Bronchial epithelial cell (primary cell): ENCODE measurements at regions not wholly inside any gene's neighbourhood (a gene's known extent, or its start where the extent isn't known, plus 50 kb on each side); places are given as distances from the start of the nearest gene placed in this dataset.

Experiments
- DNase-seq: peaks from one replicate; pipeline ENCODE4 v3.0.0-alpha.2; 2010; ENCODE audit warnings: low read depth
- FAIRE-seq: peaks from 2 replicates; lab custom pipeline; 2011; peaks lifted over from hg19 to GRCh38; lab: Jason Lieb, UNC
- H3K27me3 ChIP-seq: 2 replicates; pipeline ENCODE4 v1.5.1; 2011; ENCODE audit warnings: low read length; ENCODE audit not compliant: control insufficient read depth, insufficient read depth
- H3K36me3 ChIP-seq: 2 replicates; pipeline ENCODE4 v1.5.1; 2011; ENCODE audit warnings: low read length; ENCODE audit not compliant: control insufficient read depth, insufficient read depth
- H3K4me3 ChIP-seq: 2 replicates; pipeline ENCODE4 v1.5.1; 2011; ENCODE audit warnings: mild to moderate bottlenecking, low read depth, low read length, control low read depth
- TF ChIP-seq, protein P1 (sequence below): IDR thresholded peaks from 2 replicates; pipeline ENCODE4 v1.5.1; 2011; ENCODE audit warnings: mild to moderate bottlenecking, moderate library complexity, low read length, control low read depth, inconsistent platforms; ENCODE audit not compliant: insufficient read depth, severe bottlenecking

DNA sequence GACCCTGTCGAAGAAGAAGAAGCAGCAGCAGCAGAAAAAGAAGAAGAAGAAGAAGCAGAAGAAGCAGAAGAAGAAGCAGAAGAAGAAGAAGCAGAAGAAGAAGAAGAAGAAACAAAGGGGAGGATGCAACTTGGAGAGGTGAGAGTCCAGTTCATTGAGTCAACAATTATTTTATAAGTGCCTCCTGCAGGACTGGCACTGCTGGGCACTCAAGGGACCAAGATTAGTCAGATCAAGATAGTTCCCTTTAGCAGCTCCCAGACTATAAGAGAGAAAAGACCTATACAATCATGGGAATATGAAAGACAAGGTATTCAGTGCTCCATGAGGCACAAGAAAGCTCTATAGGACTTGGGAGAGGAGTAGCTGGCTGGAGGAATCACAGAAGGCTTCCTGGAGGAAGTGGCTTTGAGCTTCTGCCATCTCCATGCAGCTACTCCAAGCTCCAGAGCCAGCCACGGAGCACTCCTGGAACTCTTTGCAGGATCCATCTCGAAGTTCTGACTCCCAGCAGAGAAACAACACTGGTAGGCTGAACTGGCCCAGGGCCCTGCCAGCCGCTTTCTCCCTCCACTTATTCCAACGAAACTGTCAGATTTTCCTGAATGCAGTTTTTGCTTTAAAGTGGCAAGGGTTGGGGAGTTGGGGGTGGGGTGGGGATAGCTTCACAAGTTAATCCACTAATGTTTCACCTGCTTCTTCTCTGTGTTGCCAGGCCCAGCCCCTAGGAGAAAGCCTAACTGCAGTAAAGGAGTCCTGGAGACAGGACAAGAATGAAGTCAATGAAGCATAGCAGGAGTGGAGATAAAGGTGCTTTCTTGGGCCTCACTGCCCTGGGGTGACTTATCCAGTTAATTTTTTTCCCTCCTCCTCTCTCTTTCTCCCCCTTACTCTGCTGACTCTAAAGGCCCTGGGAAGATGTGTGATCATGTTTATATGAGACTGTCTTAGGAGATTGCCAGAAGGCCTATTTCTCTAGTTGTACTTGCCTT, 140.1 kb upstream of the PARP11 start:
- no peak overlapping the region for H3K4me3 ChIP-seq
- DNase-seq = no peak
- H3K27me3 ChIP-seq = no peaks in the 10 kb centered on the region
- no peaks in the 10 kb centered on the region for H3K36me3 ChIP-seq
- TF ChIP-seq, protein P1, sequence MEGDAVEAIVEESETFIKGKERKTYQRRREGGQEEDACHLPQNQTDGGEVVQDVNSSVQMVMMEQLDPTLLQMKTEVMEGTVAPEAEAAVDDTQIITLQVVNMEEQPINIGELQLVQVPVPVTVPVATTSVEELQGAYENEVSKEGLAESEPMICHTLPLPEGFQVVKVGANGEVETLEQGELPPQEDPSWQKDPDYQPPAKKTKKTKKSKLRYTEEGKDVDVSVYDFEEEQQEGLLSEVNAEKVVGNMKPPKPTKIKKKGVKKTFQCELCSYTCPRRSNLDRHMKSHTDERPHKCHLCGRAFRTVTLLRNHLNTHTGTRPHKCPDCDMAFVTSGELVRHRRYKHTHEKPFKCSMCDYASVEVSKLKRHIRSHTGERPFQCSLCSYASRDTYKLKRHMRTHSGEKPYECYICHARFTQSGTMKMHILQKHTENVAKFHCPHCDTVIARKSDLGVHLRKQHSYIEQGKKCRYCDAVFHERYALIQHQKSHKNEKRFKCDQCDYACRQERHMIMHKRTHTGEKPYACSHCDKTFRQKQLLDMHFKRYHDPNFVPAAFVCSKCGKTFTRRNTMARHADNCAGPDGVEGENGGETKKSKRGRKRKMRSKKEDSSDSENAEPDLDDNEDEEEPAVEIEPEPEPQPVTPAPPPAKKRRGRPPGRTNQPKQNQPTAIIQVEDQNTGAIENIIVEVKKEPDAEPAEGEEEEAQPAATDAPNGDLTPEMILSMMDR = no peak
- FAIRE-seq = peak; percentile 36

DNA sequence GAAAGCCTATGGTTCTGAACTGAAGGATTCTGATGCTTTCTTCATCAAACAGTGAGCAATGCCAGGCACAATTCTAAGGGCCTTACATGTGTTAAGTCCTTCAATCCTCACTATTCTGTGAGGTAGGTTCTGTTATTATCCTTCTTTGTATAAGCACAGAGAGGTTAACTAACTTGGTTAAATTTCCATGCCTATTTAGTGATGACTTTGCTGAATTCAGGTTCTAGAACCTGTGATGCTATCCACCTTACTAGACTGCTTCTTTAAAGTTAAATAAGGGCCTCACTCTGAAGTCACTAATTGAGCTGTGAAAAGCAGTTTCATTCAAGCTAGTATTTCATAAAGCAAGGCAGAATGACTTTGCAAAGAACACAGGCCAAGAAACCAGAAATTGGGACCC, 138.9 kb upstream of the PARP11 start:
- DNase-seq = no peak
- H3K27me3 ChIP-seq = no peaks in the 10 kb centered on the region
- no peak for FAIRE-seq
- H3K4me3 ChIP-seq = no peak overlapping the region
- no peaks in the 10 kb centered on the region for H3K36me3 ChIP-seq
- TF ChIP-seq, protein P1 = no peak

DNA sequence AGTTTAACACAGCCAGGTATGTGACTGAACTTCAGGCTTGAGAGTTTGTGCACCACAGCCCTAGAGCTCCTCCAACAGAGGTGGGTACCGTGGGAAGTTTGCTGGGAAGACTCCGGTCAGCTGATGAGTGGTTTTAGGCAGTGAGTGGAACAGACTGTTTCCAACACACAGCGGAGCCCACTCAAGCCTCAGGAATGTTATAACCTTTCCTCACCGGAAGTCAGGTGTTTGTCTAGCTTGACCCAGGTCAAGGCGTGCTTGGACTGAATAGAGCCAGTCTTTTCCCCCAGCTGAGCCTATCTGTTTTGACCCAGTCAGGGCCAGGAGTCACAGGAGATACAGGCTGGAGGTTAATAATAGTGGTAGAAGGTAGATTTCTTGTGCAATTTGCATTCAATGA, 138.4 kb upstream of the PARP11 start:
- Histone ChIP-seq H3K27me3 (no peaks in the 10 kb centered on the region), H3K4me3 (no peak overlapping the region), H3K36me3 (no peaks in the 10 kb centered on the region)
- peak; percentile 86 for FAIRE-seq
- TF ChIP-seq, protein P1 = no peak
- DNase-seq = peak; percentile 92

DNA sequence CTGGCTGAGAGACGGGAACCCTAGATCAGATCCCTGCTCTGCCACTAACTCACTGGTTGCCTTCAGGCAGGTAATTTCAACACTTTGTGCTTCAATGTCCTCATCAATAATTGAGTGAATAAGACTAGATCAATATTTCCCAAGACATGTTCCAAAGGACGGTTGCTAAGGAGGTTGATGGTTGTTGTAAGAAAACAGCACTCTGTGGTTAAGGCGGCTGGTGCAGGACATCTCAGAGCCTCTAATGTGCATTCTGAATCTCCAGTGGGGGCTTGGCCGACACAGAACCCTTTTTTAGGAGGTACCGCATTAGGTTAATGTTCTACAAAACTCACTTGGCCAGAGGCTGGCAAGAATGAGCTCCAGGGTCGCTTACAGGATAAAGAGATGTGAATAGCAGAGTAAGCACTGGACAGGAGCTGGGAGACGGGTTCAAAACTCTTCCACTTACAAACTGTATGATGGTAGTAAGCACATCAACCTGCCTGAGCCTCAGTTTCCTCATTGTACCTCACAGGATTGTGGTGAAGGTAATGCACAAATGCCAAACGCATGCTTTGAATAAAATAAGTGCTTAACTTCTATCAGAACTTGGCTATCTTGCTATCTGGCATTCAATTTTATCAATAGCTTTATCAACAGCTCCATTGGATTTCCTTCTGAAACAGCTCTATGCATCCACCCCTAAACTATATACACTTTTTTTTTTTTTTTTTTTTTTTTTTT, 136.9 kb upstream of the PARP11 start:
- Histone ChIP-seq H3K36me3 (no peaks in the 10 kb centered on the region), H3K27me3 (no peaks in the 10 kb centered on the region), H3K4me3 (no peak overlapping the region)
- TF ChIP-seq, protein P1 = no peak
- DNase-seq = no peak
- FAIRE-seq = no peak

DNA sequence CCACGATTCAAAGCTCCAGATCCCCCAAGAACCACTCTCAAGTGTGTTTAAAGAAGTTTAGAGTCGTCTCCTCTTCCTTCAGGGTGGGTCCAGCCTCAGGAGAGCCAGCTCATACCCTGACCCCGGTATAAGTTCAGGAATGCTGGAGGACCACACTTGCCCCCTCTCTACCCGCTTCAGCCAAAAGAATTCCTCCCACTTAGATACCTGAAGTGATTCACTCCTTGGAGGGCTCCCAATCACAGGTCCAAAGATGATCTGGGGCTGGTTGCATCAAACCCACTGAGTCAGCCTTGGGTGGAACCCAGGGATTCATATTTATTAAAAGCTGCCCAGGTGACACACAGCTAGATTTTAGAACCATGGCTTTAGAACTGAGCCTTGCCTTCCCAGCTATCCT, 133.5 kb upstream of the PARP11 start:
- no peak for FAIRE-seq
- peak; percentile 97 for DNase-seq
- TF ChIP-seq, protein P1 = no peak

More for the DNA sequence above, 133.5 kb upstream of the PARP11 start:
- H3K36me3 ChIP-seq = no peaks in the 10 kb centered on the region
- H3K27me3 ChIP-seq = no peaks in the 10 kb centered on the region
- no peak overlapping the region for H3K4me3 ChIP-seq
